DOHH2 (cell line): ENCODE measurements at regions not wholly inside any gene's neighbourhood (a gene's known extent, or its start where the extent isn't known, plus 50 kb on each side); places are given as distances from the start of the nearest gene placed in this dataset.
A peak's percentile ranks its signal among the peaks of the same experiment; 100 is the strongest.

Experiments
- H3F3A ChIP-seq: fragments of 200-600 bp; sonication (generic), shearing (Covaris generic); 2 replicates; pipeline ENCODE4 v1.6.0; 2016; ENCODE audit warnings: antibody characterized with exemption, mild to moderate bottlenecking; ENCODE audit not compliant: control insufficient read depth, insufficient read depth
- H3K27ac ChIP-seq: fragments of 200-600 bp; sonication (generic); 2 replicates; pipeline ENCODE4 v1.5.1; 2014; ENCODE audit warnings: low read depth, mild to moderate bottlenecking, low read length, moderate library complexity
- H3K27me3 ChIP-seq: fragments of 200-600 bp; sonication (generic); 2 replicates; pipeline ENCODE4 v1.6.1; 2014; ENCODE audit warnings: mild to moderate bottlenecking, low read length, mixed read lengths; ENCODE audit not compliant: control insufficient read depth
- H3K36me3 ChIP-seq: fragments of 200-600 bp; sonication (generic); 2 replicates; pipeline ENCODE4 v1.6.1; 2014; ENCODE audit warnings: mild to moderate bottlenecking, low read length, moderate library complexity, mixed read lengths; ENCODE audit not compliant: control insufficient read depth
- H3K4me1 ChIP-seq: fragments of 200-600 bp; sonication (generic); 2 replicates; pipeline ENCODE4 v1.6.1; 2014; ENCODE audit warnings: mild to moderate bottlenecking, low read length, mixed read lengths; ENCODE audit not compliant: control insufficient read depth
- H3K4me2 ChIP-seq: fragments of 200-600 bp; sonication (generic); 2 replicates; pipeline ENCODE4 v1.6.0; 2014; ENCODE audit warnings: mild to moderate bottlenecking, low read length, moderate library complexity
- H3K4me3 ChIP-seq: fragments of 200-600 bp; sonication (generic); 2 replicates; pipeline ENCODE4 v1.5.1; 2014; ENCODE audit warnings: mild to moderate bottlenecking, low read length, mixed read lengths
- H3K79me2 ChIP-seq: fragments of 200-600 bp; sonication (generic); 2 replicates; pipeline ENCODE4 v1.6.1; 2014; ENCODE audit warnings: mild to moderate bottlenecking, low read length, mixed read lengths; ENCODE audit not compliant: control insufficient read depth
- H3K9me2 ChIP-seq: fragments of 200-600 bp; sonication (generic); replicated peaks from 2 replicates; pipeline ENCODE4 v1.6.1; 2014; ENCODE audit warnings: mild to moderate bottlenecking, low read length, mixed read lengths; ENCODE audit not compliant: control insufficient read depth
- H3K9me3 ChIP-seq: fragments of 200-600 bp; sonication (generic); 2 replicates; pipeline ENCODE4 v1.6.1; 2014; ENCODE audit warnings: antibody characterized with exemption, low read length, mixed read lengths; ENCODE audit not compliant: control insufficient read depth, insufficient read depth
- H4K20me1 ChIP-seq: fragments of 200-600 bp; sonication (generic); 2 replicates; pipeline ENCODE4 v1.6.0; 2014; ENCODE audit warnings: low read depth, mild to moderate bottlenecking, antibody characterized with exemption, low read length, moderate library complexity; ENCODE audit not compliant: control insufficient read depth, insufficient read depth
- EZH2phosphoT487 ChIP-seq: fragments of 200-600 bp; sonication (generic); IDR thresholded peaks from 2 replicates; pipeline ENCODE4 v1.6.1; 2017; ENCODE audit warnings: borderline replicate concordance, mild to moderate bottlenecking, antibody characterized with exemption, low read length, moderate library complexity, mixed read lengths
- TF ChIP-seq, protein P1 (sequence below): fragments of 200-600 bp; sonication (generic); IDR thresholded peaks from one replicate; pipeline ENCODE4 v1.5.1; 2014; ENCODE audit warnings: antibody characterized with exemption, mild to moderate bottlenecking, low read depth, low read length; ENCODE audit not compliant: poor library complexity, severe bottlenecking

DNA sequence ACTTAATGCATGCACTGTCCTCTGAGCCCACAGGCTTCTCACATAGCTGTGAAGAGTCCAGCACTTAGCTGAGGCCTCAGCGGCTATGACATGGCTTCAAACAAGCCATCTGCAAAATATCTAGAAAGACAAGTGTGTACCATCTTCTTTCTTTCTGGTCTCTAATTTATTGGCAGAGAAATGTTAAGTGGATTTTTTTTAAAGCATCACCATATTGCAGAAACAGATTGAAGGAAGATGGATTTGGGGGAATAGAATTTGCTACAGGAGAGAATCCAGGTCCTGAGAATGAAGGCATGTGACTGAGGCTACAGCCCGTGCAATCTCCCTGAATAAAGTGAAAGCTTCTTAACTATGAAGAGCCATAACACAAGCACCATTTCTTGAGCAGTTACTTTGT, 567.3 kb downstream of the PDCD6IP start:
- TF ChIP-seq, protein P1, sequence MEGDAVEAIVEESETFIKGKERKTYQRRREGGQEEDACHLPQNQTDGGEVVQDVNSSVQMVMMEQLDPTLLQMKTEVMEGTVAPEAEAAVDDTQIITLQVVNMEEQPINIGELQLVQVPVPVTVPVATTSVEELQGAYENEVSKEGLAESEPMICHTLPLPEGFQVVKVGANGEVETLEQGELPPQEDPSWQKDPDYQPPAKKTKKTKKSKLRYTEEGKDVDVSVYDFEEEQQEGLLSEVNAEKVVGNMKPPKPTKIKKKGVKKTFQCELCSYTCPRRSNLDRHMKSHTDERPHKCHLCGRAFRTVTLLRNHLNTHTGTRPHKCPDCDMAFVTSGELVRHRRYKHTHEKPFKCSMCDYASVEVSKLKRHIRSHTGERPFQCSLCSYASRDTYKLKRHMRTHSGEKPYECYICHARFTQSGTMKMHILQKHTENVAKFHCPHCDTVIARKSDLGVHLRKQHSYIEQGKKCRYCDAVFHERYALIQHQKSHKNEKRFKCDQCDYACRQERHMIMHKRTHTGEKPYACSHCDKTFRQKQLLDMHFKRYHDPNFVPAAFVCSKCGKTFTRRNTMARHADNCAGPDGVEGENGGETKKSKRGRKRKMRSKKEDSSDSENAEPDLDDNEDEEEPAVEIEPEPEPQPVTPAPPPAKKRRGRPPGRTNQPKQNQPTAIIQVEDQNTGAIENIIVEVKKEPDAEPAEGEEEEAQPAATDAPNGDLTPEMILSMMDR, result no peak
- TF ChIP-seq EZH2phosphoT487, result no peak
- no peaks in the 10 kb centered on the region for H3K27me3 ChIP-seq

DNA sequence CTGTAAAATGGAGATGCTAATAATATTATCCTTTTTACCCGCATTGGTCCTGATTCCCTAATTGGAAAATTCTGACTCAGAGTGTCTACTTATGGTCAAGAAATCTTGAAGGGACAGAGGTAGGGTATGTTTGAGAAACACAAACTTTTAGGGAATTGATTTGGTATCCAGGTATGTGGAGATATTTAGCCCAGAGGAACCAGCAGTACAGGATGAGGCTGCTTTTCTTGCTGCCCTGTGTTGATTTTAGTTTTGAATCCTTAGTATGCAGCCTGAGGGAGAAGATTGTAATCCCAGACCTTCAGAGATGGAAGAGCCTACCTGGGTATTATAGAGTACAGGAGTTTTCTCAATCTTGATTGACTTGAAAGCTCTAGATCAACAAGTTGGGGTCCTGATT, 569.1 kb downstream of the PDCD6IP start:
- Histone ChIP-seq H3K9me3 (no peaks in the 10 kb centered on the region), H3K36me3 (no peaks in the 10 kb centered on the region), H3F3A (no peaks in the 10 kb centered on the region), H3K4me3 (no peak overlapping the region), H4K20me1 (no peaks in the 10 kb centered on the region), H3K4me1 (peaks cover 7% of the 10 kb centered on the region), H3K9me2 (no peaks in the 10 kb centered on the region), H3K27me3 (no peaks in the 10 kb centered on the region), H3K4me2 (no peak overlapping the region), H3K27ac (no peak overlapping the region), H3K79me2 (no peaks in the 10 kb centered on the region)
- TF ChIP-seq EZH2phosphoT487, result no peak
- TF ChIP-seq, protein P1, result no peak

More for the DNA sequence above, 567.3 kb downstream of the PDCD6IP start:
- Histone ChIP-seq H3K36me3 (no peaks in the 10 kb centered on the region), H3K4me2 (no peak overlapping the region), H3K9me2 (no peaks in the 10 kb centered on the region), H3K4me3 (no peak overlapping the region), H3K4me1 (peaks cover 3% of the 10 kb centered on the region; the same call in 1 of the 2 replicates), H3K27ac (no peak overlapping the region), H4K20me1 (no peaks in the 10 kb centered on the region), H3F3A (no peaks in the 10 kb centered on the region), H3K79me2 (no peaks in the 10 kb centered on the region), H3K9me3 (no peaks in the 10 kb centered on the region)

DNA sequence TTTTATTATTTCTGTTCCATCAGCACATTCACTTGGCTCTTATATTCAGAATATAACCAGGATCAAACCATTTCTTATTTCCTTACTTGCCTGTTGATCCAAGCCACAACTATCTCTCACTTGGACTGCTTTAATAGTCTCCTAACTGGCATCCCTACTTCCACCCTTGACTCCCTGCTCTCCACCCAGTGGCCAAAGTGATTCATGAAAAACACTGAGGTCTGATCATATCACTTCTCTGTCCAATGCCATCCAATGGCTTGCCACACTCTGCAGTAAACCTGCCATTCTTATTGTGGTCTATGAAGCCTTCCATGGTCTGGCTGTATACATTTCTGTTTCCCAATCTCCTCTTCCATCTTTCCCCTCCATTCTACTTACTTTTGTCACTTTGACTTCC, 576.1 kb downstream of the PDCD6IP start:
- no peaks in the 10 kb centered on the region; the same call in 1 of the 2 replicates for H3K9me2 ChIP-seq
- H3K4me3 ChIP-seq, result no peak overlapping the region
- no peaks in the 10 kb centered on the region for H3K36me3 ChIP-seq
- H4K20me1 ChIP-seq, result no peaks in the 10 kb centered on the region
- H3K27me3 ChIP-seq, result no peaks in the 10 kb centered on the region
- H3K27ac ChIP-seq, result no peak overlapping the region
- TF ChIP-seq, protein P1, result peak; percentile 12
- no peak for TF ChIP-seq EZH2phosphoT487
- H3K9me3 ChIP-seq, result no peaks in the 10 kb centered on the region
- H3F3A ChIP-seq, result no peaks in the 10 kb centered on the region
- no peak overlapping the region for H3K4me2 ChIP-seq
- H3K4me1 ChIP-seq, result peaks cover 6% of the 10 kb centered on the region
- H3K79me2 ChIP-seq, result no peaks in the 10 kb centered on the region
